ENCODE measurements at regions not wholly inside any gene's neighbourhood (a gene's known extent, or its start where the extent isn't known, plus 50 kb on each side); places are given as distances from the start of the nearest gene placed in this dataset.
"Not testable (repeated sequence)": the region's sequence is repeated elsewhere in the genome, so short reads cannot be mapped to it uniquely, and the experiment has no call there.

- DNase-seq (ENCODE audit: low read depth) = no peak
These were observed 123.4 kb upstream of the SOD1 start for GRCh38 chr21:31536138-31536537.

- no peak for DNase-seq (ENCODE audit: low read depth)
These were observed 127.5 kb upstream of the SOD1 start for GRCh38 chr21:31531967-31532366.

- no peak for DNase-seq (ENCODE audit: low read depth)
These were observed 128.4 kb upstream of the SOD1 start for GRCh38 chr21:31530897-31531705.

- no peak for DNase-seq (ENCODE audit: low read depth)
These were observed 129.1 kb upstream of the SOD1 start for GRCh38 chr21:31530364-31530763.

- DNase-seq (ENCODE audit: low read depth) = no peak
These were observed 130.1 kb upstream of the SOD1 start for GRCh38 chr21:31529406-31529805.

GRCh38 chr21:31526040-31526439 is 133.5 kb upstream of the SOD1 start:
- peak; percentile 61 for DNase-seq (ENCODE audit: low read depth)

GRCh38 chr21:31524140-31524539 is 135.4 kb upstream of the SOD1 start:
- DNase-seq (ENCODE audit: low read depth) = no peak

- DNase-seq (ENCODE audit: low read depth) = no peak
These were observed 138.0 kb upstream of the SOD1 start for GRCh38 chr21:31521515-31521914.

GRCh38 chr21:31520561-31521098 is 138.9 kb upstream of the SOD1 start:
- no peak for DNase-seq (ENCODE audit: low read depth)

GRCh38 chr21:31518580-31518979 is 140.9 kb upstream of the SOD1 start:
- no peak for DNase-seq (ENCODE audit: low read depth)

- no peak for DNase-seq (ENCODE audit: low read depth)
These were observed 141.7 kb upstream of the SOD1 start for GRCh38 chr21:31517664-31518414.

GRCh38 chr21:31515253-31515652 is 144.2 kb upstream of the SOD1 start:
- DNase-seq (ENCODE audit: low read depth) = no peak

GRCh38 chr21:31514598-31514997 is 144.9 kb upstream of the SOD1 start:
- no peak for DNase-seq (ENCODE audit: low read depth)

GRCh38 chr21:31513541-31513940 is 146.0 kb upstream of the SOD1 start:
- DNase-seq (ENCODE audit: low read depth) = not testable (repeated sequence)

- DNase-seq (ENCODE audit: low read depth) = not testable (repeated sequence)
These were observed 147.5 kb upstream of the SOD1 start for GRCh38 chr21:31511999-31512398.

GRCh38 chr21:31511258-31511657 is 148.2 kb upstream of the SOD1 start:
- no peak for DNase-seq (ENCODE audit: low read depth)

GRCh38 chr21:31509194-31510017 is 150.1 kb upstream of the SOD1 start:
- peak; percentile 43 for DNase-seq (ENCODE audit: low read depth)

- no peak for DNase-seq (ENCODE audit: low read depth)
These were observed 153.5 kb upstream of the SOD1 start for GRCh38 chr21:31505975-31506374.

GRCh38 chr21:31503939-31504338 is 155.6 kb upstream of the SOD1 start:
- no peak for DNase-seq (ENCODE audit: low read depth)

GRCh38 chr21:31503467-31503866 is 156.0 kb upstream of the SOD1 start:
- DNase-seq (ENCODE audit: low read depth) = no peak

GRCh38 chr21:31502537-31503143 is 156.9 kb upstream of the SOD1 start:
- DNase-seq (ENCODE audit: low read depth) = no peak

- no peak for DNase-seq (ENCODE audit: low read depth)
These were observed 157.6 kb upstream of the SOD1 start for GRCh38 chr21:31501926-31502325.

Data from M059J (cell line).